ENCODE measurements at regions not wholly inside any gene's neighbourhood (a gene's known extent, or its start where the extent isn't known, plus 50 kb on each side); places are given as distances from the start of the nearest gene placed in this dataset.

DNA sequence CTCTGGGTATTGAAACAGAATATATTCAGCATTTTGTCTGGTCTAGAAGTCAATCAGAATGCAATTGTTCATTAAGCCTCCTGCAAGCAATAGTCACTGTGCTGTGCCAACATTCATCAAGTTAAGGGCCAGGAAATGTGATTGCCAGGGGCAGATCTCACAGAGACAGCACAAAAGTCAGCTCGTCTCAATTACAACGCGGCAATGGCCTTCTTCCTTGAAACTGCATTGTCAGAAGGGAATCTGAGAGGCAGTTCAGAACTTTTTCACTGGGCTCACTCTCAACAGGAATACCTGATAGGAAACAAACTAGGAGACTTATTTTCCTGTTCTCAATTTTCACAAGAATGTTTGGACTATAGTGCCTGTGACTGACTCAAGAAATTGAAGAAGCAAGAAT, 131.1 kb upstream of the NR3C2 start:
- TF ChIP-seq TAF1 (IDR thresholded peaks at IDR 0.05; ENCODE audit: borderline replicate concordance, low read depth, low read length) (no peak), POLR2AphosphoS5 (IDR thresholded peaks at IDR 0.05; ENCODE audit: low read depth, low read length) (no peak)
